ENCODE measurements at regions not wholly inside any gene's neighbourhood (a gene's known extent, or its start where the extent isn't known, plus 50 kb on each side); places are given as distances from the start of the nearest gene placed in this dataset.
"Not testable (repeated sequence)": the region's sequence is repeated elsewhere in the genome, so short reads cannot be mapped to it uniquely, and the experiment has no call there.

DNA sequence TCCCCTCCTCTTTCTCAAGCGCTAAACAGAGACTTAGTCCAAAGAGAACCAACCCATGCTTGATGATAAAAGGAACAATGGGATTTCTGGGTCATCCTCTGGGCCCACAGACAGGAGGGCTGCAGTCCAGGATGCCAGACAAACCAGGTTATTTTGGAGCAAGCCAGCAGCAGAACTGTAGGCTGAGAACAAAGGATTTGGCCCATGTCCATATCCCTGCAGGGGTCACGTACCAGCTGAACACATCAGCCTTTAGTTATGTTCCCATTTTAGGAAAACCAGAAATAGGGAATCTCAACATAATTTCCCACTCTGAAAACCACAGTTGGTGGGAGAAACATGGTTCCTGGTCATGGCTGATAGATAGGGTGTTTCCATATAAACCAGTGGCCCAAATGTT lies 533.6 kb upstream of the CADM1 start:
- no peaks in the 10 kb centered on the region for H3K9me3 ChIP-seq
- H3K4me1 ChIP-seq = no peaks in the 10 kb centered on the region
- no peaks in the 10 kb centered on the region for H3K36me3 ChIP-seq
- H3K4me3 ChIP-seq = no peak overlapping the region
- no peak overlapping the region for H3K27ac ChIP-seq
- TF ChIP-seq EP300 (IDR thresholded peaks at IDR 0.05) = no peak
- TF ChIP-seq, protein P1, sequence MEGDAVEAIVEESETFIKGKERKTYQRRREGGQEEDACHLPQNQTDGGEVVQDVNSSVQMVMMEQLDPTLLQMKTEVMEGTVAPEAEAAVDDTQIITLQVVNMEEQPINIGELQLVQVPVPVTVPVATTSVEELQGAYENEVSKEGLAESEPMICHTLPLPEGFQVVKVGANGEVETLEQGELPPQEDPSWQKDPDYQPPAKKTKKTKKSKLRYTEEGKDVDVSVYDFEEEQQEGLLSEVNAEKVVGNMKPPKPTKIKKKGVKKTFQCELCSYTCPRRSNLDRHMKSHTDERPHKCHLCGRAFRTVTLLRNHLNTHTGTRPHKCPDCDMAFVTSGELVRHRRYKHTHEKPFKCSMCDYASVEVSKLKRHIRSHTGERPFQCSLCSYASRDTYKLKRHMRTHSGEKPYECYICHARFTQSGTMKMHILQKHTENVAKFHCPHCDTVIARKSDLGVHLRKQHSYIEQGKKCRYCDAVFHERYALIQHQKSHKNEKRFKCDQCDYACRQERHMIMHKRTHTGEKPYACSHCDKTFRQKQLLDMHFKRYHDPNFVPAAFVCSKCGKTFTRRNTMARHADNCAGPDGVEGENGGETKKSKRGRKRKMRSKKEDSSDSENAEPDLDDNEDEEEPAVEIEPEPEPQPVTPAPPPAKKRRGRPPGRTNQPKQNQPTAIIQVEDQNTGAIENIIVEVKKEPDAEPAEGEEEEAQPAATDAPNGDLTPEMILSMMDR (IDR thresholded peaks at IDR 0.05) = no peak
- no peak for TF ChIP-seq POLR2A (IDR thresholded peaks at IDR 0.05)
- WGBS, 2 donors = 49% methylated on average over 2 of the region's 2 CpGs
- DNase-seq (ENCODE audit: low spot score in 2 of 2) = no peak
- H3K27me3 ChIP-seq = no peaks in the 10 kb centered on the region

DNA sequence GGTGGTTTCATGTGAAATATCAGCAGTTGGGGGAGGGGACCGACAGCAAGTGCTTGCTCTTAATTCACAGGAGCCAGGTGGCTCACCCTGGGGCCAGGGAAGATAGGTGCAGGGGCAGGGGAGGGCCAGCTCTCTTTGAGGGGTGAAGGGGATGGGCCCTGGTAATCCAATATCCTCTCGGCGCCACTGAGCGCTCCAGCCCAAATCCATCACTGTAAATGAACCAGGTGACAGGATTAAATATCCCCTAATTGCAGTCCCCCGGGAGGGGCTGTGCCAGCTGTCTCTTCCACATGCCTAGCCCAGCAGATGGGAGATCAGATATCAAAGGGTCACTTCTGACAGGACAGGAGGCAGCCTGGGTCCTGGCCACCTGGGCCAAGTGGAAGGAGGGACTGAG lies 531.8 kb upstream of the CADM1 start:
- Histone ChIP-seq H3K36me3 (no peaks in the 10 kb centered on the region), H3K4me1 (no peaks in the 10 kb centered on the region), H3K9me3 (no peaks in the 10 kb centered on the region), H3K27me3 (no peaks in the 10 kb centered on the region), H3K4me3 (no peak overlapping the region), H3K27ac (no peak overlapping the region)
- WGBS, 2 donors = 41 to 57% methylated on average over 5 of the region's 5 CpGs
- no peak for DNase-seq (ENCODE audit: low spot score in 2 of 2)
- TF ChIP-seq POLR2A (IDR thresholded peaks at IDR 0.05) (no peak), EP300 (IDR thresholded peaks at IDR 0.05) (no peak)
- TF ChIP-seq, protein P1 (IDR thresholded peaks at IDR 0.05) = no peak

DNA sequence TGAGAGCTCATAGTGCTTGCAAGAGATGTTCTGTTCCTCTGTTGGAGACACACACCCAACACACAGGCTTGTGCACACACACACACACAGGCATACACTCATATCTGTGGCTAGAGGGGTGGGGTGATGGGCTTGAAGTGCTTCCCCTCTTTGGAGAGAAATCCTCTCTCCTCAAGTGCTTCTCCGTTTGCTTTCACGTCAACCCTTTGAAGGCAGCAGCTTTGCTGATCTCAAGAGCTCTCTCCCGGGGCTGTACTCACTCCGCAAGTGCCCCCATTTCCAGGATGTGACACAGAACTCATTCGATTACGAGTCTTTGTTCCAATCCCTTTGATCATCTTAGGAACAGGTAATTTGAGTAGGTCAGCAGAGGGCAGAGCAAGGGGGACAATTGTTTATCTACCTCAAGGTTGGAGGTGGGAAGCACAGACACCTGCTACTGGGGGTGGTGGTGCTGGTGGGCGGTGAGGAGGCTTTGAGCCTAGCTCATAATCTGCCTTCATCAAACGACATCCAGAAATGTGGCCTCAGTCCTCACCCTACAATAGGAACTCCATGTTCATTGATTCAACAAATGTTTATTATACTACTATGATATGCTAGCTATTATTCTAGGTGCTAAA lies 529.8 kb upstream of the CADM1 start:
- 39 to 43% methylated on average over 8 of the region's 8 CpGs for WGBS, 2 donors
- H3K4me3 ChIP-seq = no peak overlapping the region
- no peaks in the 10 kb centered on the region for H3K4me1 ChIP-seq
- TF ChIP-seq EP300 (IDR thresholded peaks at IDR 0.05) (no peak), POLR2A (IDR thresholded peaks at IDR 0.05) (no peak)
- TF ChIP-seq, protein P1 (IDR thresholded peaks at IDR 0.05) = no peak
- no peaks in the 10 kb centered on the region for H3K27me3 ChIP-seq
- H3K9me3 ChIP-seq = no peaks in the 10 kb centered on the region
- DNase-seq (ENCODE audit: low spot score in 2 of 2) = no peak
- no peaks in the 10 kb centered on the region for H3K36me3 ChIP-seq
- H3K27ac ChIP-seq = no peak overlapping the region

DNA sequence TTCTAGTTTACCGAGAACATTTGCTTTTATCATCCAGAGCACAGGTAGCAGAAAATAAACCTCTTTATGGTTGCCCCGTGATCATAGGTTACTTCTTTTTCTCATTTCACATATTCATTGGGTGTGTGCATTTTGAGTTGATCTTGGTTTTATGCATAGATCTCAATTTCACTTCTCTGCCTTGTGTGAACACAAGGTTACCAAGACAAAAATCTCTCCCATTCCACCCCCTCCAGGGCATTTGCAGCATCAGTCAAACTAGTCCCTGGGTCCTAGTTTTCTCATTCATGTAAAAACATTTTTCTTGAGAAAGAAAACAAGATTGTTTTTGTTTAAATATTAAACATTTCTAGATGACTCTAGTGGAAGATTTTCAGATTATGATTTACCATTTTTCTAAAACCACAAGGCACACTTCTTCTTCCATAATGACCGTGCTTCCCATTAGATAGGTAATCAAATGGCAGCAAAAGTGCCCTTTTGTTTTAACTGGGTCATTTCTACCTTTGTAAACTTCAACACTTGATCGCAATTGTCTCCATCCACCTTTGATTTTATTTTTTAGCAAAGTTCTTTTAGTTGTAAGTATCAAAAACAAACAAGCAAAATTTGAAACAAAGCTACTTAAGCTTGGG lies 526.6 kb upstream of the CADM1 start:
- Histone ChIP-seq H3K4me1 (no peaks in the 10 kb centered on the region), H3K27ac (no peak overlapping the region), H3K4me3 (no peak overlapping the region), H3K36me3 (no peaks in the 10 kb centered on the region), H3K9me3 (no peaks in the 10 kb centered on the region), H3K27me3 (no peaks in the 10 kb centered on the region)
- 87 to 89% methylated on average over 4 of the region's 4 CpGs for WGBS, 2 donors
- no peak for DNase-seq (ENCODE audit: low spot score in 2 of 2)
- TF ChIP-seq POLR2A (IDR thresholded peaks at IDR 0.05) (no peak), EP300 (IDR thresholded peaks at IDR 0.05) (no peak)
- TF ChIP-seq, protein P1 (IDR thresholded peaks at IDR 0.05) = no peak

DNA sequence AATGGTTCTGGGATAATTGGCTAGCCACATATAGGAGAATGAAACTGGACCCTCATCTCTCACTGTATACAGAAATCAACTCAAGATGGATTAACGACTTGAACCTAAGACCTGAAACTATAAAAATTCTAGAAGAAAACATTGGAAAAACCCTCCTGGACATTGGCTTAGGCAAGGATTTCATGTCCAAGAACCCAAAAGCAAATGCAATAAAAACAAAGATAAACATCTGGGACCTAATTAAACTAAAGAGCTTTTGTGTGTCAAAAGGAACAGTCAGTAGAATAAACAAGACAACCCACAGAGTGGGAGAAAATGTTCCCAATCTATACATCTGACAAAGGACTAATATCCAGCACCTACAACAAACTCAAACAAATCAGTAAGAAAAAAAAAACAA lies 524.3 kb upstream of the CADM1 start:
- H3K9me3 ChIP-seq = peaks cover 0 to 11% (median 0%) of the 10 kb centered on the region in 4 donors
- not testable (repeated sequence) for DNase-seq (ENCODE audit: low spot score in 2 of 2); H3K36me3 ChIP-seq; H3K4me3 ChIP-seq; H3K27me3 ChIP-seq; H3K27ac ChIP-seq; H3K4me1 ChIP-seq
- 44 to 70% methylated on average over 1 of the region's 1 CpG for WGBS, 2 donors
